HFF-Myc (cell line): ENCODE measurements at regions not wholly inside any gene's neighbourhood (a gene's known extent, or its start where the extent isn't known, plus 50 kb on each side); places are given as distances from the start of the nearest gene placed in this dataset.

ENCODE experiments used
- DNase-seq: peaks from one replicate; pipeline ENCODE4 v3.0.0-alpha.2; 2011; ENCODE audit warnings: low read depth; ENCODE audit errors: extremely low read depth
- H3K4me3 ChIP-seq: replicated peaks from 2 replicates; pipeline ENCODE4 v1.5.1; 2011; ENCODE audit warnings: low read depth, mild to moderate bottlenecking, control low read depth, low read length
- TF ChIP-seq, protein P1 (sequence below): IDR thresholded peaks from 2 replicates; pipeline ENCODE4 v1.5.1; 2012; ENCODE audit warnings: mild to moderate bottlenecking, low read depth, low read length, control low read depth; ENCODE audit errors: missing control alignments

DNA sequence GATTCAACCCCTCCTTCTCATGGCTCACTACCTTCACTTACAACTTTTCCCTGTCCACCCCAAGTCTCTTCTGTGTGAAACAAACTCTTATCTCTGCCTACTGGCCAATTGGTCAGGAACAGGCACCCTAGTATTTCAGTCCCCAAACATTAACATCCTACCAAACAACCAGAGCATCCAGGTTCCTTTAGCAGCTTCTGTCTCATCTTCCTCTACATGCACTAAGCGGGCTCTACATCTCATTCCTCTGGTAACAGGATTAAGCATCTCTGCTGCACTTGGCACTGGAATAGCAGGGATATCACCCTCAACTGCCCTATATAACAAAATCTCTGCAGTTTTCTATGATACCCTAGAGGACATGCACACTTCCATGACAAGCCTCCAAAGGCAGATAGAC is 116.2 kb downstream of the JRKL start:
- no peak for DNase-seq
- TF ChIP-seq, protein P1, sequence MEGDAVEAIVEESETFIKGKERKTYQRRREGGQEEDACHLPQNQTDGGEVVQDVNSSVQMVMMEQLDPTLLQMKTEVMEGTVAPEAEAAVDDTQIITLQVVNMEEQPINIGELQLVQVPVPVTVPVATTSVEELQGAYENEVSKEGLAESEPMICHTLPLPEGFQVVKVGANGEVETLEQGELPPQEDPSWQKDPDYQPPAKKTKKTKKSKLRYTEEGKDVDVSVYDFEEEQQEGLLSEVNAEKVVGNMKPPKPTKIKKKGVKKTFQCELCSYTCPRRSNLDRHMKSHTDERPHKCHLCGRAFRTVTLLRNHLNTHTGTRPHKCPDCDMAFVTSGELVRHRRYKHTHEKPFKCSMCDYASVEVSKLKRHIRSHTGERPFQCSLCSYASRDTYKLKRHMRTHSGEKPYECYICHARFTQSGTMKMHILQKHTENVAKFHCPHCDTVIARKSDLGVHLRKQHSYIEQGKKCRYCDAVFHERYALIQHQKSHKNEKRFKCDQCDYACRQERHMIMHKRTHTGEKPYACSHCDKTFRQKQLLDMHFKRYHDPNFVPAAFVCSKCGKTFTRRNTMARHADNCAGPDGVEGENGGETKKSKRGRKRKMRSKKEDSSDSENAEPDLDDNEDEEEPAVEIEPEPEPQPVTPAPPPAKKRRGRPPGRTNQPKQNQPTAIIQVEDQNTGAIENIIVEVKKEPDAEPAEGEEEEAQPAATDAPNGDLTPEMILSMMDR, result no peak
- no peak overlapping the region for H3K4me3 ChIP-seq

DNA sequence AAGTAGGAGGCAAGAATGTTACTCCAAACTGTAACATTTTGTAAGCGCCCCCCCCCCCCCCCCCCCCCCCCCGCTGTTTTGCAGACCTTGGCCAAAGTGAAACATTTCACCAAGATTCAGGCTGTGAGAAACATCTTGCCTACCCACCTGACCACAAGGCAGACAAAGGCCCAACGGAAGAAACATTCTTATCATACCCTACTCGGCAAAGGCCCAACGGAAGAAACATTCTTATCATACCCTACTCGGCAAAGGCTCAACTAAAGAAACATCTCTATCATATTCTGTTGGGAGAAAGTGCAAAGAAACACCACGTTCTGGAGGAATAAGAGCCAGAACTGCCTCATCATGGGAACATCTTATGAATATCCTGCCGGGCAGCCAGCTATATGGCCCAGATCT is 117.1 kb downstream of the JRKL start:
- H3K4me3 ChIP-seq, result no peak overlapping the region
- TF ChIP-seq, protein P1, result no peak
- DNase-seq, result no peak

DNA sequence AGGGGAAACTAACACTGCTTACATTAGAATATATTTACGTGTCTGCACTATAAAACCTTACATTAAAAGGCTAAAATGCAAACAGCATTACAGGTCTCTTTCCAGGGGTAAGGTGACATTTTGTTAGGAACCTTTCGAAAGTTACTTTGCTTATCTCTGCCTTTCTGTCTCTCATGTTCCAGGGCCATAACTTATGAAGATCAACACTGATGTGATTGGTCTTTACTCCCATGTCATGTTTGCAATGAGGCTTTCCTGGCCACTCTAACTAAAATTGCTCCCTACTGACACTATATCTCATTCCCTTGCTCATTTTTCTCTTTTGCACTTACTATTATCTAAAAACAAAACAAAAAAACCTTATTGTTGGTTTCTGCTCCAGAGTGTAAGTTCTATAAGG is 119.0 kb downstream of the JRKL start:
- no peak overlapping the region for H3K4me3 ChIP-seq
- TF ChIP-seq, protein P1, result no peak

DNA sequence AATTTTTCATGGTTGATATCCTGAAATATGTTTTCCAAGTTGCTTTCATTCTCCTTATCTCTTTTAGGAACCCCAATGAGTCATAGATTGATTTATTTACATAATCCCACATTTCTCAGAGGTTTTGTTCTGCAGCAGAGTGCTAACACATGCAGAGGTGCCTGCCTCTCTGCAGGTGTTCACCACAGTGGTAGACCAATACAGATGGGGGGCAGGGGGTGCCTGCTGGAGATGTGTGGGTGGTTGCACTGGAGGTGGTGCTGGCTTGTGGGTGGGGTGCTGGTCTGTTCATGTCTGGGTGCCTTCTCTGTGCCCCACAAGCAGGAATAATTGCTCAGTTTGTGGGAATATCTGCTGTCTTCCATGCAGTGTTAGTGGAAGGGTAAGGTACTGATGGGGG is 131.1 kb downstream of the JRKL start:
- TF ChIP-seq, protein P1, result no peak
- no peak for DNase-seq

More for the DNA sequence above, 119.0 kb downstream of the JRKL start:
- no peak for DNase-seq

DNA sequence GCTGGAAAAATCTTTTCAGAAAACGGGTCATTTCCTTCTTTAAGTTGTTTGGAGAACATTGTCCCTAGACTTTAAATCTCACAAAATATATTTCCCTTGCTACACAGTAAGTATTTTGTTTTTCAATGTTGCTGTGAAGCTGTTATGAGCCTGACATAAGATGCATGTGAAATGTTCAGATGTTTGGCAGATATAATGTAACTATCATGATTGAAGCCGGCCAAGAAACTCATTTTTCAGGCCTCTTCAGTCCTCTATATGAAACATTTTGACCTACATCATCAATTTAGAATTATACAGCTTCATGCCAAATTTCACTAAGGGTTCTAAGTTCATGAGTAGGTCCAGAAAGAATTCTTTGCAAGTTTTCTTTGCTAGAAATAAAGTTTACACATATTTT is 133.8 kb downstream of the JRKL start:
- H3K4me3 ChIP-seq, result no peak overlapping the region
- no peak for DNase-seq
- TF ChIP-seq, protein P1, result no peak

More for the DNA sequence above, 131.1 kb downstream of the JRKL start:
- no peak overlapping the region for H3K4me3 ChIP-seq

DNA sequence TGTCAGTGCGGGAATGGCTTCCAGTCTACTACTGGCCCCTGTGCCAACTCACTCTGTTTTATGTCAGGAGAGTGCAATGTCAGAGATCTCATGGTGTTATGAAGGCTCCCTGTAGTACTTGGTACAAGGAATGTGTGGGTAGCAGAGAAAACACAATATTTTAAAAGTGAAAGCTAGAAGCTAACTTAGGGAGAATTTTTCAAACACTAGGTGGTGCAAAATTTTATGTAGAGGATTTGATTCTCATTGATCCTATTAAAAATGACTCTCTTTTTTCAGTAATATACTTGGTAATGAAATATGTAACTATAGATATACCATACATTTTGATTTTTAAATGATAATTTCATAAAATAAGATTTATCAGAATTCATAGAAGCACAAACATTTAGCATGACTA is 134.7 kb downstream of the JRKL start:
- H3K4me3 ChIP-seq, result no peak overlapping the region
- no peak for DNase-seq
- TF ChIP-seq, protein P1, result no peak

DNA sequence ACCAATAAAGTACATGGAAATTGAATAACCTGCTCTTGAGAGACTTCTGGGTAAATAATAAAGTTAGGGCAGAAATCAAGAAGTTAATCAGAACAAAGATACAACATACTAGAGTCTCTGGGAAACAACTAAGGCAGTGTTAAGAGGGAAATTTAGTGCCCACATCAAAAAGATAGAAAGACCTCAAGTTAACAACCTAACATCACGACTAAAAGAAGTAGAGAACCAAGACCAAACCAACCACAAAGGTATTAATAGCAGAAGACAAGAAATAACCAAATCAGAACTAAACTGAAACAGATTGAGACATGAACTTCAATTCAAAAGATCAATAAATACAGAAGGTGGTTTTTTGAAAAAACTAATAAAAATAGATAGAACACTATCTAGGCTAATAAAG is 140.7 kb downstream of the JRKL start:
- no peak overlapping the region for H3K4me3 ChIP-seq
- TF ChIP-seq, protein P1, result no peak
- DNase-seq, result no peak
